ENCODE measurements at regions not wholly inside any gene's neighbourhood (a gene's known extent, or its start where the extent isn't known, plus 50 kb on each side); places are given as distances from the start of the nearest gene placed in this dataset.
"Not testable (repeated sequence)": the region's sequence is repeated elsewhere in the genome, so short reads cannot be mapped to it uniquely, and the experiment has no call there.

DNA sequence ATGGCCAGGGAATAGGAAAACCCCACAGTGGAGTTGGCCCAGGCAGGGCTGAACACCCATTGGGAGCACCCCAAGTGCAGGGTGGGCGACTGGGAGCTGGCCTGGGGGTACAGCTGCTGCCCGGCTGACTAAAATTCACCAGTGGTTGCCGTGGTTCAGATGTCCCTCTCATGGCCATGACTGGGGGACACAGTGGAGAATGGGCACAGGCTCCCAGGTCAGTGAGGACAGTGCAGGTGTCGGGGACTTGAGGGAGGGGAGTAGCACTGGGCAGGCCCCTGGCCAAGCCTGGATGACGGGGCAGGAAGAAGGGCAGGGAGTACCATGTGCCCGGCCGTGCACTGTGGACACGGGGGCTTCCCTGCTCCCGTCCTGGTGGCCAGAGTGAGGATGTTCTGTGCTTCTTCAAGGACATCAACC lies 66.7 kb upstream of the TUBA3E start:
- WGBS (ENCODE audit: insufficient coverage): 83% methylated on average over 9 of the region's 9 CpGs
- H3K4me3 ChIP-seq (ENCODE audit: low read length); H3K27ac ChIP-seq (ENCODE audit: low read length); H3K36me3 ChIP-seq (ENCODE audit: control insufficient read depth, insufficient read depth, low read length); intact Hi-C loops (cut with micrococcal nuclease); H3K4me1 Mint-ChIP-seq; DNase-seq; H3K4me1 ChIP-seq (ENCODE audit: control insufficient read depth, insufficient read depth, low read length); H3K36me3 Mint-ChIP-seq; H3K9me3 ChIP-seq (ENCODE audit: control insufficient read depth, insufficient read depth, low read length); H3K27me3 ChIP-seq (ENCODE audit: control insufficient read depth, insufficient read depth, low read length); H3K9me3 Mint-ChIP-seq; H3K27ac Mint-ChIP-seq; H3K4me3 Mint-ChIP-seq: not testable (repeated sequence)
- peak in 1 of 3 donors; percentile 9 for ATAC-seq
- H3K27me3 Mint-ChIP-seq (ENCODE audit: low read depth in 2 of 2): peaks cover 9 to 15% of the 10 kb centered on the region in 2 donors

DNA sequence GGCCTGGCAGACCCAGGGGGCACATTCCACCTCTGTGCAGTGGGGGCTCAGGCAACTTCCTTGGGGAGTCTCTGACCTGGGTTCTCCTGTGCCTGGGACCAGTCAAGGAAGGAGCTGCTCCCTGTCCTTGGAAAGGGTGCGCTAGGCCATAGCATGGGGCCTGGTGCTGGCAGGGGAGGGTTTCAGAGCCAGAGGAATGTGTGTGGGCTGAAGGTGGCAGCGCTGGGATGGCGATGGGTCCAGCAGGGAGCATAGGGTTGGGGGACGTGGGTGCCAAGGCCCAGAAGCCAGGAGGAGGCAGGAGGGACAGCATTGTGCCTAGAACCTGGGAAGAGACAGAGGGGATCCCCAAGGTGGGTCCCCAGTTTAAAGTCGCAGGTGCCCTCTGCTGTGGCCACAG lies 66.3 kb upstream of the TUBA3E start:
- H3K36me3 ChIP-seq (ENCODE audit: control insufficient read depth, insufficient read depth, low read length): no peaks in the 10 kb centered on the region
- no peak overlapping the region for H3K27ac ChIP-seq (ENCODE audit: low read length)
- no peak overlapping the region for H3K4me3 Mint-ChIP-seq
- no peaks in the 10 kb centered on the region for H3K9me3 Mint-ChIP-seq
- H3K36me3 Mint-ChIP-seq: no peaks in the 10 kb centered on the region
- H3K27me3 Mint-ChIP-seq (ENCODE audit: low read depth in 2 of 2): peaks cover 13 to 19% of the 10 kb centered on the region in 2 donors
- ATAC-seq (no peak), DNase-seq (no peak)
- intact Hi-C loops (cut with micrococcal nuclease): no loop called here
- H3K27me3 ChIP-seq (ENCODE audit: control insufficient read depth, insufficient read depth, low read length): no peaks in the 10 kb centered on the region
- H3K9me3 ChIP-seq (ENCODE audit: control insufficient read depth, insufficient read depth, low read length): no peaks in the 10 kb centered on the region
- H3K4me3 ChIP-seq (ENCODE audit: low read length): no peak overlapping the region
- WGBS (ENCODE audit: insufficient coverage): 82% methylated on average over 5 of the region's 5 CpGs
- TF ChIP-seq, protein P1, sequence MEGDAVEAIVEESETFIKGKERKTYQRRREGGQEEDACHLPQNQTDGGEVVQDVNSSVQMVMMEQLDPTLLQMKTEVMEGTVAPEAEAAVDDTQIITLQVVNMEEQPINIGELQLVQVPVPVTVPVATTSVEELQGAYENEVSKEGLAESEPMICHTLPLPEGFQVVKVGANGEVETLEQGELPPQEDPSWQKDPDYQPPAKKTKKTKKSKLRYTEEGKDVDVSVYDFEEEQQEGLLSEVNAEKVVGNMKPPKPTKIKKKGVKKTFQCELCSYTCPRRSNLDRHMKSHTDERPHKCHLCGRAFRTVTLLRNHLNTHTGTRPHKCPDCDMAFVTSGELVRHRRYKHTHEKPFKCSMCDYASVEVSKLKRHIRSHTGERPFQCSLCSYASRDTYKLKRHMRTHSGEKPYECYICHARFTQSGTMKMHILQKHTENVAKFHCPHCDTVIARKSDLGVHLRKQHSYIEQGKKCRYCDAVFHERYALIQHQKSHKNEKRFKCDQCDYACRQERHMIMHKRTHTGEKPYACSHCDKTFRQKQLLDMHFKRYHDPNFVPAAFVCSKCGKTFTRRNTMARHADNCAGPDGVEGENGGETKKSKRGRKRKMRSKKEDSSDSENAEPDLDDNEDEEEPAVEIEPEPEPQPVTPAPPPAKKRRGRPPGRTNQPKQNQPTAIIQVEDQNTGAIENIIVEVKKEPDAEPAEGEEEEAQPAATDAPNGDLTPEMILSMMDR (IDR thresholded peaks at IDR 0.05): no peak
- H3K27ac Mint-ChIP-seq: no peak overlapping the region
- no peaks in the 10 kb centered on the region for H3K4me1 Mint-ChIP-seq
- H3K4me1 ChIP-seq (ENCODE audit: control insufficient read depth, insufficient read depth, low read length): no peaks in the 10 kb centered on the region

DNA sequence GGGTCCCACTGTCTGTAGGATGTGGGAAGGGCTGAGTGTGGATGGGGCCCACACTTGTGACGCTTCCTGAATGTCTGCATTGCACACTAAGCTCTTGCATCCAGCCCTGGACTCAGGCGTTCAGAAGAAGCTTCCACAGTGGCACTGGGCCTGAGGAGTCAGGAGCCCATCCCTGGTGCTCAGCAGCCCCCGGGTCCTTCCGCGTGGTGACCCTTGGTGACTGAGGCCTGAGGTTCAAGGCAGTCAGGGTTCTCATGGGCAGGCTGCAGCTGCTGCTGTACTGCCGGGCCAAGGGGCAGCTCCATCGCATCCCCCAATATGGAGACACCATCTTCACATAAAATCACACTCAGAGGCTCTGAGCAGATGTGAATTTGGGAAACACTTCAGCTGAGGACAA lies 65.8 kb upstream of the TUBA3E start:
- peaks cover 15 to 24% of the 10 kb centered on the region in 2 donors for H3K27me3 Mint-ChIP-seq (ENCODE audit: low read depth in 2 of 2)
- H3K4me1 ChIP-seq (ENCODE audit: control insufficient read depth, insufficient read depth, low read length): no peaks in the 10 kb centered on the region
- H3K9me3 Mint-ChIP-seq: no peaks in the 10 kb centered on the region
- H3K27ac ChIP-seq (ENCODE audit: low read length): no peak overlapping the region
- no peak overlapping the region for H3K4me3 Mint-ChIP-seq
- H3K36me3 ChIP-seq (ENCODE audit: control insufficient read depth, insufficient read depth, low read length): no peaks in the 10 kb centered on the region
- no peaks in the 10 kb centered on the region for H3K9me3 ChIP-seq (ENCODE audit: control insufficient read depth, insufficient read depth, low read length)
- H3K4me1 Mint-ChIP-seq: no peaks in the 10 kb centered on the region
- intact Hi-C loops (cut with micrococcal nuclease): no loop called here
- no peak overlapping the region for H3K4me3 ChIP-seq (ENCODE audit: low read length)
- H3K36me3 Mint-ChIP-seq: no peaks in the 10 kb centered on the region
- ATAC-seq (no peak), DNase-seq (no peak)
- WGBS (ENCODE audit: insufficient coverage): 82% methylated on average over 7 of the region's 7 CpGs
- H3K27me3 ChIP-seq (ENCODE audit: control insufficient read depth, insufficient read depth, low read length): no peaks in the 10 kb centered on the region
- no peak overlapping the region for H3K27ac Mint-ChIP-seq
- TF ChIP-seq, protein P1 (IDR thresholded peaks at IDR 0.05): no peak

DNA sequence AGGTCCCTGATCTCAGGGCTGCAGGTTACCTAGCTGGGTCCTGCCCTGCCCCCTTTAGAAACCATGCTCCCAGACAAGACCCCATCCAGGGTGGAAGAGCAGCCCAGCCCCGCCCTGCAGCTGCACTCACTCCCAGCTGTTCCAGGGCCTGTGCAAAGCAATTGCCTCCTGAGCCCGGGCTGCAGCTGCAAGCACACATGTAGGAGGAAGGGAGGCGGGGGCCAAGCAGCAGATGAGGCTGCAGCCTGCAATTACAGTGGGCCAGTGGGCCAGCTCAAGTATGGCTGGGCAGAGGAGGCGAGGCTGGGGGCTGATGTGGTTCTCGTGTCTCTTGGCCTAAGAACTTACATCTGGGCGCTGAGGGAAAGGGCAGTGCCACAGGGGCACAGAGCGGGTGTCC lies 65.4 kb upstream of the TUBA3E start:
- 78% methylated on average over 7 of the region's 7 CpGs for WGBS (ENCODE audit: insufficient coverage)
- no peak overlapping the region for H3K4me3 ChIP-seq (ENCODE audit: low read length)
- DNase-seq: no peak
- no peaks in the 10 kb centered on the region for H3K36me3 ChIP-seq (ENCODE audit: control insufficient read depth, insufficient read depth, low read length)
- no peaks in the 10 kb centered on the region for H3K4me1 Mint-ChIP-seq
- no peaks in the 10 kb centered on the region for H3K9me3 Mint-ChIP-seq
- TF ChIP-seq, protein P1 (IDR thresholded peaks at IDR 0.05): no peak
- no peak overlapping the region for H3K27ac Mint-ChIP-seq
- H3K27me3 ChIP-seq (ENCODE audit: control insufficient read depth, insufficient read depth, low read length): no peaks in the 10 kb centered on the region
- ATAC-seq: no peak
- no peaks in the 10 kb centered on the region for H3K9me3 ChIP-seq (ENCODE audit: control insufficient read depth, insufficient read depth, low read length)
- peaks cover 19 to 28% of the 10 kb centered on the region in 2 donors for H3K27me3 Mint-ChIP-seq (ENCODE audit: low read depth in 2 of 2)
- no peaks in the 10 kb centered on the region for H3K4me1 ChIP-seq (ENCODE audit: control insufficient read depth, insufficient read depth, low read length)
- H3K27ac ChIP-seq (ENCODE audit: low read length): no peak overlapping the region
- no peaks in the 10 kb centered on the region for H3K36me3 Mint-ChIP-seq
- no peak overlapping the region for H3K4me3 Mint-ChIP-seq
- intact Hi-C loops (cut with micrococcal nuclease): no loop called here
